ENCODE measurements at regions not wholly inside any gene's neighbourhood (a gene's known extent, or its start where the extent isn't known, plus 50 kb on each side); places are given as distances from the start of the nearest gene placed in this dataset.

DNA sequence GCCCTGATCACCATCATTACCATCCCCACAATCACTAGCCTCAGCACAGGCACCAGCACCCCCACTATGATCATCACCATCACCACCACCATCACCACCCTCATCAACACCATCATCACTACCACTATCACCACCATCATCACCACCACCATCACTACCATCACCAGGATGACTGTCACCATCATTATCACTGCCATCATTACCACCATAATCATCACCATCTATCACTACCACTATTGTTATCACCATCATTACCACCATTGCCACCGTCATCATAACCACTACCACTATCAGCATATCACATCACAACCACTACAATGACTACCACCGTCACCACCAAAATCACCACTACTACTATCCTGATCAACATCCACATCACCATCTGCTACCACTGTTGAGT, 57.3 kb upstream of the CASZ1 start:
- Histone ChIP-seq H3K4me1 (no peaks in the 10 kb centered on the region), H3K9me3 (no peaks in the 10 kb centered on the region), H3K4me3 (ENCODE audit: low read depth, low read length) (no peak overlapping the region), H3K36me3 (no peaks in the 10 kb centered on the region), H3K27me3 (no peaks in the 10 kb centered on the region)
- TF ChIP-seq, protein P1, sequence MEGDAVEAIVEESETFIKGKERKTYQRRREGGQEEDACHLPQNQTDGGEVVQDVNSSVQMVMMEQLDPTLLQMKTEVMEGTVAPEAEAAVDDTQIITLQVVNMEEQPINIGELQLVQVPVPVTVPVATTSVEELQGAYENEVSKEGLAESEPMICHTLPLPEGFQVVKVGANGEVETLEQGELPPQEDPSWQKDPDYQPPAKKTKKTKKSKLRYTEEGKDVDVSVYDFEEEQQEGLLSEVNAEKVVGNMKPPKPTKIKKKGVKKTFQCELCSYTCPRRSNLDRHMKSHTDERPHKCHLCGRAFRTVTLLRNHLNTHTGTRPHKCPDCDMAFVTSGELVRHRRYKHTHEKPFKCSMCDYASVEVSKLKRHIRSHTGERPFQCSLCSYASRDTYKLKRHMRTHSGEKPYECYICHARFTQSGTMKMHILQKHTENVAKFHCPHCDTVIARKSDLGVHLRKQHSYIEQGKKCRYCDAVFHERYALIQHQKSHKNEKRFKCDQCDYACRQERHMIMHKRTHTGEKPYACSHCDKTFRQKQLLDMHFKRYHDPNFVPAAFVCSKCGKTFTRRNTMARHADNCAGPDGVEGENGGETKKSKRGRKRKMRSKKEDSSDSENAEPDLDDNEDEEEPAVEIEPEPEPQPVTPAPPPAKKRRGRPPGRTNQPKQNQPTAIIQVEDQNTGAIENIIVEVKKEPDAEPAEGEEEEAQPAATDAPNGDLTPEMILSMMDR (IDR thresholded peaks at IDR 0.05; ENCODE audit: low read depth, low read length): no peak
- DNase-seq: no peak

DNA sequence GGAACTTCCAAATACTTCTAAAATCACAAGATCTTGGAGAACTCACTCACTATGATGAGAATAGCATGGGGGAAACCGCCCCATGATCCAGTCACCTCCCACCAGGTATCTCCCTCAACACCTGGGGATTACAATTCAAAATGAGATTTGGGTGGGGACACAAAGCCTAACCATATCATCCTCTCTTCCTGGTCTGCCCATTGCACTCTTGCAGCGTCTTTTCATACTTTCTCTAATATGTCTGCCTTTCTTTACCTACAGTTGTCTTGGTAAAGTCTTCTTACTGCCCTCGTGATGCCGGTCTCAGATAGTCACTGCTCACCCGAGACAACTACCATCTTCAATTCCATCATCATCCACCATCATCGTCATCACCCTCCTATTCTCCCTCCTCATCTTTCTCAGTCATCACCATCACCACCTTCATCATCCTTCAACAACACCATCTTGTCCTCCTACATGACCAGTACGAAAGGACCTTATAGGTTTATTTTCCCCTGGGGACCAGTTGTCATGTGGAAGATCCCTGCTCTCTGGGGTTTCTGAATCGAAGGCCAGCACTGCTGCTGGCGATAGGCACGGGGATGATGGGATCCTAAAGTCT, 58.5 kb upstream of the CASZ1 start:
- TF ChIP-seq, protein P1 (IDR thresholded peaks at IDR 0.05; ENCODE audit: low read depth, low read length): no peak

DNA sequence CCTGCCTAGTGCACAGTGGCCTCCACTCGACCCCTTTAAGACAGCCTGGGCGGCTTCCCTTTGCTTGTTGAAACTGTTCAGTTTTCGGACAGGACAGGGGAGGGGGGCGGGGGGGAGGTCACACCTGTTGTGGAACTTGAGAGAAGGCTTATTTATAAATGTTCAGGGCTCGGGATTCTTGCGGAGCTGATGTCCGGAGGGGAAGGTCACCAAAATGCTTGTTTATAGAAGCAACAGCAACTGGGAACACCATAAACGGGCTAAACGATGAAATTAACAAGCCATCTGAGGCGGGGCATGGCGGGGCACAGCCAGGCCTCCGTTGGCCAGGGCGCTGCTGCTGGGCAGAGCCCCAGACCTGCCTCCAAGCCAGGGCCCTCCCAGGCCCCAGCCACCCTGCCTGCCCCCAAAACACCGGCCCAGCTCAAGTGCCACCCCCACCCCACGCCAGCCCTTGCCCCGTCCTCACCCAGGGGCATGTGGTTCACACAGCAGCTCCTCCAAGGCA, 59.8 kb upstream of the CASZ1 start:
- TF ChIP-seq, protein P1 (IDR thresholded peaks at IDR 0.05; ENCODE audit: low read depth, low read length): no peak
- H3K9me3 ChIP-seq: no peaks in the 10 kb centered on the region
- H3K27me3 ChIP-seq: no peaks in the 10 kb centered on the region
- H3K36me3 ChIP-seq: no peaks in the 10 kb centered on the region
- no peak for DNase-seq
- H3K4me3 ChIP-seq (ENCODE audit: low read depth, low read length): no peak overlapping the region
- no peaks in the 10 kb centered on the region for H3K4me1 ChIP-seq

More for the DNA sequence above, 58.5 kb upstream of the CASZ1 start:
- no peaks in the 10 kb centered on the region for H3K4me1 ChIP-seq
- no peak for DNase-seq
- H3K9me3 ChIP-seq: no peaks in the 10 kb centered on the region
- no peak overlapping the region for H3K4me3 ChIP-seq (ENCODE audit: low read depth, low read length)
- no peaks in the 10 kb centered on the region for H3K36me3 ChIP-seq
- H3K27me3 ChIP-seq: no peaks in the 10 kb centered on the region

DNA sequence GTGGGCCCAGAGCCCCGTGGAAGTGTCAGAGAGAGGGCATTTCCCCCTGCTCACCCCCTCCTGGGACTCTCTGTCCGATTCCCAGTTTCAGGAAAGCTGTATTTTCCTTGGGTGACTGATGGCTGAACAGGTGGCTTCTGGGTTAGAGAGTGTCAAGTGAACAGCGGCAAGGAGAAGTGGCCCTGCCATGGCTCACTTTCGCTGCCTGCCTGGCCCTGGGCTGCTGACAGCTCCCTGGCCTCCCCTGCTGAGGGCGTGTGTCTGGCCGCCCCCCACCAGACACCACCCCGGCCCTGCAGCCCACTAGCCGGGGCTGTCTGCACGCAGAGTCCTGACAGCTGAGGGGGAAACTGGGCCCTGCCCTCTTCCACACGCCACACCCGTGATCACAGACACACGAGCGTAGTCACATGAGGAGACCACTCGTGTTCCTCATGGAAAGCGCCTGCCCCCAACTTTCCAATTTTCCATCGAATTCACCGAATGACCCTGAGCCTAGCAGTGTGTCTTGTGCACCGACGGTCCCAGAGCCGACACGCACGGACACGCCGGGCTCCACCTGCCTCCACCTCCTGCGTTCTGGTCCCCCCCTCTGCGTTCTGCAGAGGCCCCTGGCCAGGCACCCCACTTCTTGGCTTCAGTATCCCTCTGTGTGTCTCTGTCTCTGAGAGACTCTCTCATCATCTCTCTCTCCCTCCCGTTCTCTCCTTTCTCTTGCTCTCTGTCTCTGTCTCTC, 60.6 kb upstream of the CASZ1 start:
- H3K36me3 ChIP-seq: no peaks in the 10 kb centered on the region
- no peaks in the 10 kb centered on the region for H3K27me3 ChIP-seq
- H3K4me3 ChIP-seq (ENCODE audit: low read depth, low read length): no peak overlapping the region
- no peak for DNase-seq
- TF ChIP-seq, protein P1 (IDR thresholded peaks at IDR 0.05; ENCODE audit: low read depth, low read length): no peak
- no peaks in the 10 kb centered on the region for H3K4me1 ChIP-seq
- H3K9me3 ChIP-seq: no peaks in the 10 kb centered on the region

DNA sequence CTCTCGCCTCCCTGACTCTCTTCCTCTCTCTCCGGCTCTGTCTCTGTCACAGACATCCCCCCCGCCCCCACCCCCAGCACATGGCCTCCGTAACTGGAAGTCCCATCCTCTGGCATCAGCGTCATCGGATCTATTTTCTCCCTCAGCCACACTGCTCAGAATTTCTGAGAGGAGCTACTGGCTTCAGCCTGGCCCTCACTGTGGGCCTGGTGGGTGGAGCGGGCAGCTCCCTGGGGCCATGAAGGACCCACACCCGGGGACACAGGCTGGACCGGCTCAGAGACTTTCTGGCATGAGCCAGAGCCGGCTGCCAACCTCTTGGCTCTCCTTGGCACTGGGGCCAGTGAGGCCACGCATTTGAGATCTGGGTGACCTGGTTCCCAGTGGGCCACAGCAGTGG, 61.2 kb upstream of the CASZ1 start:
- Histone ChIP-seq H3K9me3 (no peaks in the 10 kb centered on the region), H3K4me1 (no peaks in the 10 kb centered on the region), H3K4me3 (ENCODE audit: low read depth, low read length) (no peak overlapping the region), H3K36me3 (no peaks in the 10 kb centered on the region), H3K27me3 (no peaks in the 10 kb centered on the region)
- TF ChIP-seq, protein P1 (IDR thresholded peaks at IDR 0.05; ENCODE audit: low read depth, low read length): no peak
- DNase-seq: no peak

DNA sequence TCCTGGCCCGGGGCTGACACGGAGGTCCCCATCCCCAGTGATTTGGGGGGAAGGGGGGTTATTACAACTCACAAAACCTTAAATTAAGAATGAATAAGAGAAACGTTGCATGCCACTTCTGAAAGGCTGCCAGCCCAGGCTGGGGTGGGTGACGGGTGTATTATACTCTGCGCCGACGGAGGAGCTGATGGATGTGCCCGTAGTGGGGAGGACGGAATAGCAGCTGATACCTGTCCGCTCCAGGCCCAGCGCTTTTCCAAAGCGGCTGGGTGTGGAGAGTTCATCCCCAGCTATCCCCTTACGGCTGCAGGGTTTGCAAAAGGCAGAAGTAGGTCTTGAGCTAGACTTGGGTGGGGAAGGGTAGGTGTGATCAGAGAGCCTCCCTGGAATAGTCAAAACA, 63.8 kb upstream of the CASZ1 start:
- TF ChIP-seq, protein P1 (IDR thresholded peaks at IDR 0.05; ENCODE audit: low read depth, low read length): no peak
- Histone ChIP-seq H3K36me3 (no peaks in the 10 kb centered on the region), H3K9me3 (no peaks in the 10 kb centered on the region), H3K4me3 (ENCODE audit: low read depth, low read length) (no peak overlapping the region), H3K27me3 (no peaks in the 10 kb centered on the region), H3K4me1 (no peaks in the 10 kb centered on the region)
- DNase-seq: no peak

All from BE2C (cell line).